ENCODE measurements at regions not wholly inside any gene's neighbourhood (a gene's known extent, or its start where the extent isn't known, plus 50 kb on each side); places are given as distances from the start of the nearest gene placed in this dataset.

GRCh38 chrX:42930071-42930470 is 152.1 kb upstream of the PPP1R2C start:
- no peak for TF ChIP-seq POLR2A (IDR thresholded peaks at IDR 0.05; ENCODE audit: low read depth, low read length)
- no peak for FAIRE-seq
- no peak for DNase-seq (ENCODE audit: insufficient read length, low spot score)

DNA sequence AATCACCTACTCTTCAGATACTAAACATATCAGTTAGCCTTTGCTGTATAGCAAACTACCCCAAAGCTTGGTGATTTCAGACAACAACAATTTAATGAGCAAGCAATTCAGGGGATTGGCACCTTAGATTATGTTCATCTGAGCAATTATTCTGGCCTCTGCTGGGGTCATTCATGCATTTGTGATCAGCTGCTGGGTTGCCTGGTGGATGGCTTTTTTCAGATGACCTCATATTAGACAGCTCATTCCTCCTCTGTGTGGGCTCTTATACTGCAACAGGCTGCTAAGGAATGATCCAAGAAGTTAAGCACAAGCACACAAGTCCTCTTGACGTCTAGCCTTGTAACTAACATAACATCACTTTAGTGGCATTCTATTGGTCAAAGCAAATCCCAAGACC is 153.0 kb upstream of the PPP1R2C start:
- DNase-seq (ENCODE audit: insufficient read length, low spot score) (no peak), FAIRE-seq (no peak)
- TF ChIP-seq POLR2A (IDR thresholded peaks at IDR 0.05; ENCODE audit: low read depth, low read length): no peak

DNA sequence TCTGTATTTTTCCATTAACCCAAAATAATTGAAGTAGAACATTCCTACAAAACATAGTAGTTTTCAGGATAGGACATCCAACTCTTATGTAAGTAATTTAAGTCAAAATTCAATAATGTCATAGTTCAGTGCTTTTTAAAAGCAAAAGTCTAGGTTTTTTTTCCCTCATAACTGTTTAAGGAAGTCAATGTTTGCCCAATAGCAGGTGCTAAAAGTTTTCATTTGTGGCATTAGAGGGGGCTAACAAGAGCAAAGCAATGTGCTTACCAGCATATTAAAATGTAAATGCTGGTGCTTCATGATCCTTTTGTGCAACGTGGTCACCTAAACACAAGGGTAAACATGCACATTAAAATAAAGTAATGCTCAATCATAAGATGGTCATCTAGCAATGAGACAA is 155.2 kb upstream of the PPP1R2C start:
- FAIRE-seq (no peak), DNase-seq (ENCODE audit: insufficient read length, low spot score) (no peak)
- TF ChIP-seq POLR2A (IDR thresholded peaks at IDR 0.05; ENCODE audit: low read depth, low read length): no peak

DNA sequence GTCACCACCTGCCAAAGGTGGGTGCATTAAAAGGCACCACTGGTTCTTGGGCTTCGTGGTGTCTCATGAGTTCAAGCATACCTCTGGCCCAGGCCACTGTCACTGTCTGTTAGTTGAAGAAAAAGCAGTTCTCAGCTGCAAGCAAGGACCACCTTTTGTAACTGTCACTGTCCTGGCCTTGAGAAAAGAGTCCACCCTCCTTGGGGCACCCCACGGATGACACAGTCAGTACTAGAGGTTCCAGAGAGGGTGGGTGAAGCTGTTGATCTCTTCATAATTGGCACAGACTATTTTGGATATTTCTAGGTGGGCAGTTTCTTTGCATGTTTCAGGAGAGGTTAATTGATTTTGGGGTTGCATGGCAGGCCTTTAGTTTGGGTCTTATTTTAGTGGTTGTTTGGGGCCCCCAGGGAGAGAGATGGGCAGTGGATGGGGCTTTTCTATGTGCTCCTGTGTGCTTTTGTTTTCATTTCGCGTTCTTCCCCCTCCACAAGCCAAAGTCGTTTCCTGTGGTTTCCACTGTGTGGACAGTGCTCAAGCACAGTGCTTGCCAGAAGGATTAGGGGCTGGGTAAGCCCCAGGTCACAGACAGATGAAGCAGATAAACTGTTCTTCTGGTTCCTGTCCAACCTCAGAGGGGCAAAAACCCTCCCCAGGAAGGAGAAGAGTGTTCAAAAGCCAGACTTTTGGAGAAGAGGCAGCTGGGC is 156.2 kb upstream of the PPP1R2C start:
- DNase-seq (ENCODE audit: insufficient read length, low spot score) (no peak), FAIRE-seq (no peak)

GRCh38 chrX:42941671-42942070 is 163.7 kb upstream of the PPP1R2C start:
- no peak for DNase-seq (ENCODE audit: insufficient read length, low spot score)
- FAIRE-seq: no peak
- TF ChIP-seq POLR2A (IDR thresholded peaks at IDR 0.05; ENCODE audit: low read depth, low read length): no peak

More for the DNA sequence above, 156.2 kb upstream of the PPP1R2C start:
- TF ChIP-seq POLR2A (IDR thresholded peaks at IDR 0.05; ENCODE audit: low read depth, low read length): no peak

DNA sequence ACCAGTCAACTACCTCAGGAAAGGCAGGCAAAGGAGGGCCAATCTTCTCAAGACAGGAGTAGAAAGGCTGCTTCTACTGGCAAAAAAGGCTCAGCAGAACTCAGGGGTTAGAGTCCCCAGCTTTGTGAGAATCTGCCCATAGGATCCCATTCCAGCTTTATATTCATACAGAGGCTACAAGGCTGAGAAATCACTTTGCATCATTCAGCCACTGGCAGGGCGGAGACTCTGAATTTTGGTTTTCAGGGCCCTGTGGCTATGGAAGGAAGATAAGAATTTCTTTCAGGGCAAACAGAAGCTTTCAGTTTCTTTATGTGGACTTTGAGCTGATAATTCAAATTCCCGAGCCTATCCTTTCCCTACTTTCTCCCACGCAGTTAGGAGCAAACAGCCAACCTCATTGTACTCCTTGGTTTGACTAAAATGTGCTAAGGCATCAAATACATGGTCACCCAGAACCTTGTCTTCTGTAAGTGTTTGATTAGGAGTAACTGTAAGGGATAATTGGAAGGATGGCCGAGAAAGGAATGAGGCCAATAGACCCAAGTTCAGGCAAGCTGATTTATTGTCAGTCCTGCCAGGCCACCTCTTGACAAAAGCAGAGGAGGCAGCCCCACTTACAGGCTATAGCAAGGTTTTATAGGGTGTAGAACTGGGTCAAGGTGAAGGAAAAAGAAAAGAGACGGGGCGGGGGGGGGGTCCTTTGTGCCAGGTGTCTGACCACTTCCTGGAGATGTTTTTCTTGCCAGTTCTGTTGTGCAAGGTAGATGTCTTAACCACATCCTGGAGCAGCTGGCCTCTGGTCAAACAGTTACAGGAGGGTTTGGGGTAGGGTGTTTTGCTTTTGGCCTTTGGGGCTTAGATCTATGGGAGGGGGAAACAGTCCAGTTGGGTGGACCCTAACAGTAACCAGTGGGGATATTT is 165.3 kb upstream of the PPP1R2C start:
- no peak for FAIRE-seq
- no peak for TF ChIP-seq POLR2A (IDR thresholded peaks at IDR 0.05; ENCODE audit: low read depth, low read length)
- no peak for DNase-seq (ENCODE audit: insufficient read length, low spot score)

DNA sequence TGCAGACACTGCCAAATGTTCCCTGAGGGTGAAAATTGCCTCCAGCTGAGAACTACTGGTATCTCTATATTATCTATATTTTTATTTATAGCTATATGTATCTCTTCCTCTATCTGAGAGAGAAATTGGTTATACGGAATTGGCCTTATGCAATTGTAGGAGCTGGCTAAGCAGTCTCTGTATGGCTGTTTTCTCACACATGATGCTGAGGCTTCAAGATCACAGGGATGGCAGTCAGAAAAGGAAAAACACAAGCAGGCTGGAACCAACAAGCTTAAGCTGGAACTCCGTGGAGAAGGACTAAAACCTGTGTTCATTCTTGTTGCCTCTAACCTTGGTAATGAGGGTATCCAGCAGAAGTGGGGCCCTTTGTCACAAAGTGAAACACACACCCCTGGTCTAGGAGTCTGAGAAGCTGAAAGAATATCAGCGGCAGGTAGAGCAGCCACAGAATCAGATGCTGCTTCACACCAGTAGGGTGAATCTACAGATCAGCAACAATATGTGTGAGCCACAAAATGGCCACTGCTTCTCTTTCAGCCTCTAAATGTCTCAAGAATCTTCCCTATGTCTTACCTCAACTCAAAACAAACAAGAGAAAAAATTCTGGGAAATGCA is 166.5 kb upstream of the PPP1R2C start:
- no peak for TF ChIP-seq POLR2A (IDR thresholded peaks at IDR 0.05; ENCODE audit: low read depth, low read length)
- DNase-seq (ENCODE audit: insufficient read length, low spot score): no peak
- FAIRE-seq: no peak

DNA sequence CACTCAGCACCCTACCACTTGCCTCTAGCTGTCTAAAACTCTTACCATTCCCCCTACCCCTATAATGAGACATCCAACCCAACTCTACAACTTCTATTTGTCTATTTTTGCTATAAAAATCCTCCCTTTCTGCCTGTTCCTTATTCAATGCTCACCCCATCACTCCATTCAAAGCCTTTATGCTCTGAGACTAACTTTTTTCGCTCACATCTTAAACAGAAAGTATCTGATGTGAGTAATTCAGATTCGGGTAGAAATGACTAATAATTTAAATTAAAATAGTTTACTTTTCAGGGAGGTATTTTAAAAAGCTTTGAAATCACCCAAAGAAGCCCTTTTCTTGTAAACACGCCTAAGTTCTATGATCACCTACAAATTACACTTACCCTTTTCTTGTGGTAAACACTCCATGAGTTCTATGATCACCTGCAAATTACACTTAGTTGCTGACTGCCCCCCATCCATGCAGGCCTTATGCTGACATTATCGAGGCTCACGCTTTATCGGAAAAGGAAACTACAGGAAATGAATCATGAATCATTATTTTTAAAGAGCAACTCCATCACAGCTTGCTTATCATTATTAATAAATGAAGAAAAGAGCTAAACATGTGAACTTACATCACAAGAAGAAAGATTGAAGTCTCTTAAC is 168.7 kb upstream of the PPP1R2C start:
- DNase-seq (ENCODE audit: insufficient read length, low spot score) (no peak), FAIRE-seq (no peak)
- no peak for TF ChIP-seq POLR2A (IDR thresholded peaks at IDR 0.05; ENCODE audit: low read depth, low read length)

- FAIRE-seq (no peak), DNase-seq (ENCODE audit: insufficient read length, low spot score) (no peak)
- no peak for TF ChIP-seq POLR2A (IDR thresholded peaks at IDR 0.05; ENCODE audit: low read depth, low read length)
Observed at GRCh38 chrX:42948723-42949657, 171.0 kb upstream of the PPP1R2C start.

- FAIRE-seq: no peak
- no peak for TF ChIP-seq POLR2A (IDR thresholded peaks at IDR 0.05; ENCODE audit: low read depth, low read length)
- DNase-seq (ENCODE audit: insufficient read length, low spot score): no peak
Observed at GRCh38 chrX:42951747-42952146, 173.8 kb upstream of the PPP1R2C start.

- FAIRE-seq: no peak
- no peak for TF ChIP-seq POLR2A (IDR thresholded peaks at IDR 0.05; ENCODE audit: low read depth, low read length)
- DNase-seq (ENCODE audit: insufficient read length, low spot score): no peak
Observed at GRCh38 chrX:42952621-42953020, 174.7 kb upstream of the PPP1R2C start.

- TF ChIP-seq POLR2A (IDR thresholded peaks at IDR 0.05; ENCODE audit: low read depth, low read length): no peak
- DNase-seq (ENCODE audit: insufficient read length, low spot score): no peak
- no peak for FAIRE-seq
Observed at GRCh38 chrX:42954880-42955279, 176.9 kb upstream of the PPP1R2C start.

DNA sequence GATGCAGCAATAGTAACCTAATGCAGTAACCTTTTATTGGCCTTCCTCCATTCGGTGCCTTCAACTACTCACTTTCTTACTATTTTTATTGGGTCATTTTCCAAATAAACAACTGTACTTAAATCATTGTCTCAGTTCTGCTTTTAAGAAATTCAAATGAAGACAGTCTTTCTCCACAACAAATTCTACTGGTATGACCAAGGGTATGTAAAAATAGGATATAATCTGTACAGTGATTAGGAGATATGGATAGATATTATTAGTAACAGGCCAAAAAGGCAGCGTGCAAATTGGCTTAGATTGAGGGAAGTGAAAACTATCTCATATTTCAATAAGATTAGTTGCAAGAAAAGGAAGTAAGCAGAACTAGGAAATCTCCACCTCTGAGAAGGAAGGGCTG is 177.4 kb upstream of the PPP1R2C start:
- FAIRE-seq (no peak), DNase-seq (ENCODE audit: insufficient read length, low spot score) (no peak)
- TF ChIP-seq POLR2A (IDR thresholded peaks at IDR 0.05; ENCODE audit: low read depth, low read length): no peak

All from H54 (cell line).